BE2C (cell line): ENCODE measurements at regions not wholly inside any gene's neighbourhood (a gene's known extent, or its start where the extent isn't known, plus 50 kb on each side); places are given as distances from the start of the nearest gene placed in this dataset.
A peak's percentile ranks its signal among the peaks of the same experiment; 100 is the strongest.

Experiments used
- DNase-seq: peaks from one replicate; pipeline ENCODE4 v3.0.0-alpha.2; 2020
- H3K27me3 ChIP-seq: fragments of 250-450 bp; sonication (Bioruptor Pico); 2 replicates; pipeline ENCODE4 v1.5.1; 2020; ENCODE audit warnings: mild to moderate bottlenecking
- H3K36me3 ChIP-seq: fragments of 250-450 bp; sonication (Bioruptor Pico); 2 replicates; pipeline ENCODE4 v1.5.1; 2020; ENCODE audit warnings: mild to moderate bottlenecking
- H3K4me1 ChIP-seq: fragments of 250-450 bp; sonication (Bioruptor Pico); 2 replicates; pipeline ENCODE4 v1.5.1; 2020
- H3K4me3 ChIP-seq: 2 replicates; pipeline ENCODE4 v1.5.1; 2011; ENCODE audit warnings: low read depth, low read length
- H3K9me3 ChIP-seq: fragments of 250-450 bp; sonication (Bioruptor Pico); 2 replicates; pipeline ENCODE4 v1.5.1; 2020
- TF ChIP-seq, protein P1 (sequence below): IDR thresholded peaks from 2 replicates; pipeline ENCODE4 v1.5.1; 2012; ENCODE audit warnings: mild to moderate bottlenecking, low read depth, low read length

DNA sequence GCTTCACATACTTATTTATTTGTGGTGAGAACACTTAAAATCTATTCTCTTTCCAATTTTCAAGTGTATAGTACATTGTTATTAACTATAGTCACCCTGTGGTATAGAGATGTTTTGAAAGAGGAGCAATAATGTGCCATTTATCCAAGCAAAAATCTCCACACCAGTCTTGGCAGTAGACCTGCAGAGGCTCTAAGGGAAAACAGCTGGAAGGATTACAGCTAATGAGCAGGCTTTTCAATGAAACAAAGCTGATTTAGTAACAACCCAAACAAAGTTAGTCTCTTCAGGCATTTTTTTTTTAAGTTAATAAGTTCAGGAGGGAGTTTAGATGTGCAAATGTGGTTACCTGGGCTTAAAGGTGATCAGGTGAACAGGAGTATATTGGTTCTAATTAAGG, 101.9 kb downstream of the EVX1 start:
- H3K36me3 ChIP-seq: no peaks in the 10 kb centered on the region
- no peak overlapping the region for H3K4me3 ChIP-seq
- H3K27me3 ChIP-seq: peaks cover 78% of the 10 kb centered on the region
- TF ChIP-seq, protein P1, sequence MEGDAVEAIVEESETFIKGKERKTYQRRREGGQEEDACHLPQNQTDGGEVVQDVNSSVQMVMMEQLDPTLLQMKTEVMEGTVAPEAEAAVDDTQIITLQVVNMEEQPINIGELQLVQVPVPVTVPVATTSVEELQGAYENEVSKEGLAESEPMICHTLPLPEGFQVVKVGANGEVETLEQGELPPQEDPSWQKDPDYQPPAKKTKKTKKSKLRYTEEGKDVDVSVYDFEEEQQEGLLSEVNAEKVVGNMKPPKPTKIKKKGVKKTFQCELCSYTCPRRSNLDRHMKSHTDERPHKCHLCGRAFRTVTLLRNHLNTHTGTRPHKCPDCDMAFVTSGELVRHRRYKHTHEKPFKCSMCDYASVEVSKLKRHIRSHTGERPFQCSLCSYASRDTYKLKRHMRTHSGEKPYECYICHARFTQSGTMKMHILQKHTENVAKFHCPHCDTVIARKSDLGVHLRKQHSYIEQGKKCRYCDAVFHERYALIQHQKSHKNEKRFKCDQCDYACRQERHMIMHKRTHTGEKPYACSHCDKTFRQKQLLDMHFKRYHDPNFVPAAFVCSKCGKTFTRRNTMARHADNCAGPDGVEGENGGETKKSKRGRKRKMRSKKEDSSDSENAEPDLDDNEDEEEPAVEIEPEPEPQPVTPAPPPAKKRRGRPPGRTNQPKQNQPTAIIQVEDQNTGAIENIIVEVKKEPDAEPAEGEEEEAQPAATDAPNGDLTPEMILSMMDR: no peak
- no peak for DNase-seq
- no peaks in the 10 kb centered on the region for H3K4me1 ChIP-seq
- H3K9me3 ChIP-seq: no peaks in the 10 kb centered on the region

DNA sequence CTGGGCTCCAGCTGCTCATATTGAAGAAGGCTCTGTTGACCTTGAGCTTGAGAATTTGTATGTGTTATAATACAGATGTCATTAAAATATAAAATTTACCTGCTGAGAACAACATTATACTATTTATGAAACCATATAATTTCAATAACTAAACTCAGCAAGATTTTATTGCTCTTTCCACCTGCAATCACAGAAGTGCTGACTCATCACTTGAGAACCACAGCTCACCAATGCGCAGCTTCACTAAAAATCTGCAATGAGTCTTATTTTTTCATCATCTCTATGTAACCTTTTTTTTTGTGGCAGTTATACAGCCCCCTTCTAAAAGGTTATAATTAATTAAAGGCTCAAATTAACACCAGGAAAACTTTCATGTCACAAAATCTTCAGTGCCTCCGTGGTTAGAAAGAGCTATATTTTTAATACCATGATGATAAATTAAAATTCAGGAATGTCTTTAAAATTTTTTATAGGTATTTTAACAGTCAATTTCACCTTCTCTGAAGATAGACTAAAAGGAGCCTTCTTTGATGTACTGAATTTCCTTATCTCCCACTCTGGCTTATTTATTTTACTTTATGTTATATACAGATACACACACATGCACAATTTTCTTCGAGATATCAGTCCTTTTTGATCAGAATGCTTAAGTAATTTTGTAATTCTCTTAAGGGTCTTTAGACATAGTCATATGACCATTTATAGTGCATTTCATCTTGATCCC, 102.7 kb downstream of the EVX1 start:
- Histone ChIP-seq H3K4me3 (no peak overlapping the region), H3K9me3 (no peaks in the 10 kb centered on the region), H3K36me3 (no peaks in the 10 kb centered on the region), H3K27me3 (peaks cover 86% of the 10 kb centered on the region), H3K4me1 (no peaks in the 10 kb centered on the region)
- TF ChIP-seq, protein P1: no peak
- no peak for DNase-seq

DNA sequence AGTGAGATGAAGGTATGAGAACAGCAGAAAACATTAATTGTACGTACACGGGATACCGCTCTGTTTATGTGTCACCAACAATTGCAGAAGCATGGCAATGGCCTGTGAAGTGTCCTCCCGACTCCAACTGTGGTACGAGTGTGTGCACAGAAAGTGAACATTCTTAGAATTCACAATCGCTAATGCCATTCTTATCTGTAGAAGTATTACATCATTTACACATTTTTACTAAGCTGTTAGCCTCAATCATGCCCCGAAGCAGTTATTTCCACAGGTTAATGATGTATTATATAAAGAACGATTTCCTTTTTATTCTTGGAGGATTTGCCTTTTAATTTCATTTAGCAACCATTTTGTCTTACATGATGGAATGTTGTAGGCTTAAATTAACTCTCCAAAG, 103.4 kb downstream of the EVX1 start:
- Histone ChIP-seq H3K4me3 (no peak overlapping the region), H3K27me3 (peaks cover 89% of the 10 kb centered on the region), H3K9me3 (no peaks in the 10 kb centered on the region), H3K36me3 (no peaks in the 10 kb centered on the region), H3K4me1 (no peaks in the 10 kb centered on the region)
- TF ChIP-seq, protein P1: no peak
- DNase-seq: no peak

DNA sequence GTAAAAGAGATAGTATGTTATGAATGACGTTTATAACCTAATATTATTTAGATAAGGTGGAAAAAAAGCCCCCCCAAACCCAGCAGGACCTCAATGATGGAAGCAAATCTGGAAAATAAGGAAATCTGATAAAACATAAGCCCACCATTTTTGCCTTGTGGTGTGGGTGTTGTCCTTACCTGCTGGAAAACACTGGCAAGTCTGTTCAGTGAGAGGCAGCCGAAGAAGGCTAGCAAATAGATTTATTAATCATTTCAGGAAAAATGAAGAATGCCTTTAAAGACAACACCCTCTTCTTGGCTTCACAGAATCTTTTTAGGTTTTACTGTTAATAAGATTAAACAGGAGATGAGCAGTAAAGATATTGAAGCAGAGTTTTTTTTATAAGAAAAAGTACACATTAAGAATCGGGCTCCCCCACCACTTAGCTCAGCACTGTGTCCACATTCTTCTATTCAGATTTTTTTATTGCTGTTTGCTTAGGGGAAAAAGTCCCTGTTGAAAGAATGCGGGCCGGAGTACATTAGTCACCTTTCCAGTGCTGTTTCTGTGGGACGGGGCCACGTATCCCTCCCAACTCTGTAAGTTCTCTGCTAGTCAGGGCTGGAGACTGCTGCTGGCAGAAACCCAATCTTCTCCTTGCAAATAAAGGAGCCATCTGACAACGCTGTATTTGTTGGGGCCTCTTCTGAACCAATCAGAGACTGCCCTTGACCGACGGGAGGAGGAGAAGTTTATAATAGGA, 104.1 kb downstream of the EVX1 start:
- TF ChIP-seq, protein P1: no peak
- H3K36me3 ChIP-seq: no peaks in the 10 kb centered on the region
- H3K4me3 ChIP-seq: no peak overlapping the region
- H3K4me1 ChIP-seq: no peaks in the 10 kb centered on the region
- peak; percentile 28 for DNase-seq
- H3K27me3 ChIP-seq: peaks cover 89% of the 10 kb centered on the region
- H3K9me3 ChIP-seq: no peaks in the 10 kb centered on the region

DNA sequence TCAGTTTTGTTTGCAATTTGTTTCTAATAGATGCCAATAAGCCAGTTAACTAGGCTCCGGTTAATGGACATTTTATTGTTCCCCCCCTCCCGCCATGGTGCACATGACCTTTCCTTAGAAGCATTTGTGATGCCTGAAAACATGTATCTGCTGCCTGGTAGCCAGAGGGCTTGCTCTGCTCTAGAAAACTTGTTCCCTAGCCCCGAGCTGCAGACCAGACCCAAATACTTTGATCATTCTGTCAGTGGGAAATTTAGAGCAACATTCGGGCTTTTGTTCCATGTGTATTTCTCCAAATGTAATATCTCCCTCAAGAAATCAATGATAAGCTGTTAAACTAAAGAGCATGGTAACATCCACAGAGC, 104.7 kb downstream of the EVX1 start:
- Histone ChIP-seq H3K36me3 (no peaks in the 10 kb centered on the region), H3K4me1 (no peaks in the 10 kb centered on the region), H3K9me3 (no peaks in the 10 kb centered on the region), H3K4me3 (no peak overlapping the region), H3K27me3 (peaks cover 86% of the 10 kb centered on the region)
- no peak for DNase-seq
- TF ChIP-seq, protein P1: no peak

DNA sequence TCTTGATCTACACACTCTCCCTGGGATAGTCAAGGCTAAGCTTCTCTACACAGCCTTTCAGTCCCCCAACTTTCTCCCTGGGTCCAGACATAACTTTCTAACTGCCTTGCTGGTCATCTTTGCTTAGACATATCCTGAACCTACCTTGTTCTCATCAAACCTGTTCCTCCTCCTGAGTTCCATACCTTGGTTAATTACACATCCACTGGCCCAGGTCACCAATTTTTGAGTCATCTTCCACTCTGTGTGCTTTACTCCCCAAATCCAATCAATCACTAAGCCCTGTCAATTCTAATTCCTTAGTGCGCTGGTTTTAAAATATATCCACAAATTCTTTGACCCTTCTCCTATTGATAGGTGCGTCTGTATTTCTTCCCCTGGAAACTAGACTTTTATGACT, 107.0 kb downstream of the EVX1 start:
- Histone ChIP-seq H3K4me1 (no peaks in the 10 kb centered on the region), H3K9me3 (no peaks in the 10 kb centered on the region), H3K27me3 (peaks cover 87% of the 10 kb centered on the region), H3K4me3 (no peak overlapping the region), H3K36me3 (no peaks in the 10 kb centered on the region)
- TF ChIP-seq, protein P1: no peak
- no peak for DNase-seq
